Keratinocyte (primary cell): ENCODE measurements at regions not wholly inside any gene's neighbourhood (a gene's known extent, or its start where the extent isn't known, plus 50 kb on each side); places are given as distances from the start of the nearest gene placed in this dataset.

Experiments used
- EZH2 ChIP-seq: IDR thresholded peaks from one replicate; pipeline ENCODE4 v1.6.1; 2012; ENCODE audit warnings: inconsistent platforms, mild to moderate bottlenecking, low read length, moderate library complexity
- TF ChIP-seq, protein P1 (sequence below), 3 experiments: IDR thresholded peaks in 1 of 3; conservative IDR thresholded peaks in 1 of 3; optimal IDR thresholded peaks in 1 of 3; 2 replicates in 2 of 3; 3 replicates in 1 of 3; pipeline versions ENCODE3 to v1.5.1; 2011; ENCODE audit warnings: low read length in 3 of 3, mild to moderate bottlenecking in 3 of 3, moderate library complexity in 2 of 3, control low read depth in 1 of 3, inconsistent platforms in 1 of 3; ENCODE audit not compliant: insufficient read depth in 2 of 3; ENCODE audit errors: extremely low read depth in 1 of 3

DNA sequence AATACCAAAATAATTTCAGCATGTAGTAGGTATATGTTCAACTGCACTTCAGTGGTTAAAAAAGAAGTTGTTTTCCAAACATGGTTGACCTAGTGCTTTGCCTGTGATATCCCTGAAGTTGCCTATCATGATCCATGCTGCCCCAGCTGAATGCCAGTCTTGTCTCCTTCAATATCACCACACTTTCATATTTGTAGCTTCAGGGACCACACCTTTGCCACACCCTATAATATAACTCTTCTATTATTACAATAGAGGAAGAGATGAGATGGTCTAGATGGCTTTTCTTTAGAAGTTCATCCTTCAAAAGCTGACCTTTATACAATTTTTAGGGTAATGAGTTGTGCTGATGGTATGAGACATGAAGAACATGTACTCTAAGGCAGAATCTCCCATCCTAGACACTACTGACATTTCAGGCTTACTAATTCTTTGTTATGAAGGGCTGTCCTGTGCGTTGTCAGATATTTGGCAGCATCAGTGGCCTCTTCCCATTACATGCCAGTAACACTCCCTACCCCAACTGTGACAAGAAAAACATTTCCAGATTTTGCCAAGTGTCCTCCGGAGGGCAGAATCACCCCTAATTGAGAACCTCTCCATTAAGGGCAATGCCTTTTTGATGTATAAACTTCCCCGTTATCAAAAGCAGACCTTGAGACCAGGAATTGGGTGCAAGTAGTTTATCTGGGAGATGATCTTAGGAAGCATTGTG lies 76.2 kb upstream of the PLCL2 start:
- TF ChIP-seq, protein P1, sequence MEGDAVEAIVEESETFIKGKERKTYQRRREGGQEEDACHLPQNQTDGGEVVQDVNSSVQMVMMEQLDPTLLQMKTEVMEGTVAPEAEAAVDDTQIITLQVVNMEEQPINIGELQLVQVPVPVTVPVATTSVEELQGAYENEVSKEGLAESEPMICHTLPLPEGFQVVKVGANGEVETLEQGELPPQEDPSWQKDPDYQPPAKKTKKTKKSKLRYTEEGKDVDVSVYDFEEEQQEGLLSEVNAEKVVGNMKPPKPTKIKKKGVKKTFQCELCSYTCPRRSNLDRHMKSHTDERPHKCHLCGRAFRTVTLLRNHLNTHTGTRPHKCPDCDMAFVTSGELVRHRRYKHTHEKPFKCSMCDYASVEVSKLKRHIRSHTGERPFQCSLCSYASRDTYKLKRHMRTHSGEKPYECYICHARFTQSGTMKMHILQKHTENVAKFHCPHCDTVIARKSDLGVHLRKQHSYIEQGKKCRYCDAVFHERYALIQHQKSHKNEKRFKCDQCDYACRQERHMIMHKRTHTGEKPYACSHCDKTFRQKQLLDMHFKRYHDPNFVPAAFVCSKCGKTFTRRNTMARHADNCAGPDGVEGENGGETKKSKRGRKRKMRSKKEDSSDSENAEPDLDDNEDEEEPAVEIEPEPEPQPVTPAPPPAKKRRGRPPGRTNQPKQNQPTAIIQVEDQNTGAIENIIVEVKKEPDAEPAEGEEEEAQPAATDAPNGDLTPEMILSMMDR (optimal IDR thresholded peaks at IDR 0.05 in 1 of 3, IDR thresholded peaks at IDR 0.05 in 1 of 3, conservative IDR thresholded peaks at IDR 0.05 in 1 of 3; ENCODE audit: extremely low read depth in 1 of 3, insufficient read depth in 2 of 3, low read length in 3 of 3) = no peak
- TF ChIP-seq EZH2 = no peak
